Spleen (tissue), 7 donors: ENCODE measurements at regions not wholly inside any gene's neighbourhood (a gene's known extent, or its start where the extent isn't known, plus 50 kb on each side); places are given as distances from the start of the nearest gene placed in this dataset.

Experiments
- CTCF ChIP-seq, 11 experiments: fragments of 200-600 bp in 7 of 11; fragments of 450-650 bp in 4 of 11; sonication (generic) in 4 of 11; IDR thresholded peaks in 8 of 11; conservative IDR thresholded peaks in 3 of 11; 1 replicate in 7 of 11; 2 replicates in 4 of 11; pipeline versions ENCODE4 v1.4.0 to v1.8.0; 2016 to 2021; ENCODE audit warnings: antibody characterized with exemption in 11 of 11, inconsistent platforms in 4 of 11, mild to moderate bottlenecking in 1 of 11
- POLR2A ChIP-seq, 3 donors: fragments of 450-650 bp; IDR thresholded peaks; one replicate each; pipeline ENCODE4 v1.5.1; 2017; ENCODE audit warnings: antibody characterized with exemption in 3 of 3, mild to moderate bottlenecking in 1 of 3
- donor health status: DM: no; HTN: no; CAD: no; lungs with moderate emphysema.
- donor health status: DM: no; HTN: no; CAD: no.
- donor health status: DM: no; HTN: no; CAD: no.

GRCh38 chr5:2864515-2865105 is 113.1 kb upstream of the IRX2 start:
- TF ChIP-seq POLR2A (IDR thresholded peaks at IDR 0.05) (no peak), CTCF (IDR thresholded peaks at IDR 0.05 in 8 of 11, conservative IDR thresholded peaks at IDR 0.05 in 3 of 11) (no peak)
